ENCODE measurements at regions not wholly inside any gene's neighbourhood (a gene's known extent, or its start where the extent isn't known, plus 50 kb on each side); places are given as distances from the start of the nearest gene placed in this dataset.

DNA sequence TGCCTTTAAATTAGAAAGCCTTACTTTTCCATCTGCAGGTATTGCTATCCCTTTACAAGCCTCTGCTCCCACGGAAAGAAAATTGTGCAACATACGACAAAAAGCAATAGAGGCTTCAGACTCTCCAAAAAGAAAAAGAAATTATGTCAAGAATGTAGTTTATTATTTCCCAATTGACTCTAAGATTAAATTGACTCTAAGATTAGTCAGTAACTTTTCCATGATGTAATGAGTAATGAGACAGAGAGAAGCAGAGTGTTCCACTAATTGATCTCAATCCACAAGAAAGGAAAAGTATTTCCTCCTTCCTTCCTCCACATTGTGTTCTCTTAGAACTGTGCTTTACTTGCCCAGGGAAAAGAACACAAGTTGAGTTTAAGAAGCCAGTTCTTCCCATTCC is 345.7 kb upstream of the HS3ST1 start:
- no peak for TF ChIP-seq POLR2A (IDR thresholded peaks at IDR 0.05)
- TF ChIP-seq, protein P1, sequence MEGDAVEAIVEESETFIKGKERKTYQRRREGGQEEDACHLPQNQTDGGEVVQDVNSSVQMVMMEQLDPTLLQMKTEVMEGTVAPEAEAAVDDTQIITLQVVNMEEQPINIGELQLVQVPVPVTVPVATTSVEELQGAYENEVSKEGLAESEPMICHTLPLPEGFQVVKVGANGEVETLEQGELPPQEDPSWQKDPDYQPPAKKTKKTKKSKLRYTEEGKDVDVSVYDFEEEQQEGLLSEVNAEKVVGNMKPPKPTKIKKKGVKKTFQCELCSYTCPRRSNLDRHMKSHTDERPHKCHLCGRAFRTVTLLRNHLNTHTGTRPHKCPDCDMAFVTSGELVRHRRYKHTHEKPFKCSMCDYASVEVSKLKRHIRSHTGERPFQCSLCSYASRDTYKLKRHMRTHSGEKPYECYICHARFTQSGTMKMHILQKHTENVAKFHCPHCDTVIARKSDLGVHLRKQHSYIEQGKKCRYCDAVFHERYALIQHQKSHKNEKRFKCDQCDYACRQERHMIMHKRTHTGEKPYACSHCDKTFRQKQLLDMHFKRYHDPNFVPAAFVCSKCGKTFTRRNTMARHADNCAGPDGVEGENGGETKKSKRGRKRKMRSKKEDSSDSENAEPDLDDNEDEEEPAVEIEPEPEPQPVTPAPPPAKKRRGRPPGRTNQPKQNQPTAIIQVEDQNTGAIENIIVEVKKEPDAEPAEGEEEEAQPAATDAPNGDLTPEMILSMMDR (IDR thresholded peaks at IDR 0.05): no peak
